ENCODE measurements at regions not wholly inside any gene's neighbourhood (a gene's known extent, or its start where the extent isn't known, plus 50 kb on each side); places are given as distances from the start of the nearest gene placed in this dataset.

DNA sequence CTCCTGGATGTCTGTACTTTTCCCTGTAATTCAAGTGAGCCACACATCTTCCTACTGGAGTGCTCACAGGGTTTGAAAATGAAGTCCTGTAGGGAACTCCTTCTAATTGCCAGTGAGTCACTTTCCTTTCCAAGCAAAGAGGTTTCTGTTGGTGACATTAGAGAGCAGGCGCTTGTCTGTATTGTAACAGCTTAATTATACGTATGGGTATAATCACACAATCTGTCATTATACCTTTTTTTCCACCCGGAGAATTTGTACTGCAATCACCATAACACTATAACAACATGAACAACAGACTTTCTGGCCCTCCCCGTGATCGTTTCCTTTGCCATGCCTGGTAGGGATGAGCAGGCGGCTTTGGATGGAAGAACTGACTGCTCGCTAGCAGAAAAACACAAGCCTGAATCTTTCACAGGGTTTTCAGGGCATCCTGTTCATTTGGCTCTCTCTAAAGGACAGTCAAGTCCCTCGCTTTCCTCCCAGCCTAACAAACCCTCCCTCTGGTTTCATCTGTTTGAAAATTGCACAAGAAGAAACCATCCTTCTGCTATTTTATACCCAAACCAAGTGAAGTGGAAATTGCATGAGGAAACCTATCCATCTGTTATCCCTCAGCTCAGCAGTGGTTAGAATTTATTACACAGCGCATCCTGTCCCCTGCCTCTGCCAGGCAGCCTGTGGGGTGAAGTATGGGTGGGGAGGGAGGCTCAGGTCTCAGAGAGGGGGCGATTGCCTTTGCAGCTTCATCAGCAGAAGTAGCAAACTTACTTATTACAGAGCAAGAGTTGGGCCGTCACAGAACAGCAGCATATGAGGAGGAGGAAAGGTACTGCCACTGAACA is 307.0 kb upstream of the TLE4 start:
- no peak for DNase-seq (ENCODE audit: low read depth)

DNA sequence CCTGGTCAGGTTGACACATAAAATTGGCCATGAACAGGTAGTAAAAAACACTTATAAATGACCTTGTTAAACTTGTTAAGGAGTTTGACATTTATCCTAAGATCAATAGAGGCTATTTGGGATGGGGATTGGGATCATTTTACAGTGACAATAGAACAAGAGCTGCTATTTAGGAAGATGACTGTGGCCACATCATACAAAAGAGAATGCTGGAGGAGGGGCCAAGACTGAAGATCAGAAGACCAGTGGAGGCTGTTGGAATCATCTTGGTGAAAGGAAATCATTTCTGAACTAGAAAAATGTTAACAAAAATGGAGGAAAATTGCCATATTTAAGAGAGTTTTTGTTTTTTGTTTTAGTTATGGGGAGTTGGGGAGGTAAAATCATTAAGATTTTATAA is 304.8 kb upstream of the TLE4 start:
- no peak for DNase-seq (ENCODE audit: low read depth)

DNA sequence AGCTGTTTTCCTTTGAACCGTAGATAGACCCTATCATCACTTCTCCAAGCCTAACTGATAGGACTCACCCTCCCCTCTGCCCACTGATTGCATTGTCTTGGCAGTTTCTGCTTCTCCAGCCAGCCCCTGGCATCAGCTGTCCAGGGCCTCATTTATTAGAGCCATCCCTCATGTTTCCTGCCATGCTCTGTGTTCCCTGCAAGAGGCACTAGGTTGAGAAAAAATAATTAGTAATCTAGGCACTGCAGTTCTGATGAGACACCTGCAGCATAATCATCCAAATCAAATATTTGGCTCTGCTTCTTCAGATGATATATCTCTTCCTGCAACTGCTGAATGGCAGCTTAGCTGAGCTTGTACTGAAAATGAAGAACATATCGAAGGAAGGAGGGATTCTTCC is 303.0 kb upstream of the TLE4 start:
- DNase-seq (ENCODE audit: low read depth) = no peak

DNA sequence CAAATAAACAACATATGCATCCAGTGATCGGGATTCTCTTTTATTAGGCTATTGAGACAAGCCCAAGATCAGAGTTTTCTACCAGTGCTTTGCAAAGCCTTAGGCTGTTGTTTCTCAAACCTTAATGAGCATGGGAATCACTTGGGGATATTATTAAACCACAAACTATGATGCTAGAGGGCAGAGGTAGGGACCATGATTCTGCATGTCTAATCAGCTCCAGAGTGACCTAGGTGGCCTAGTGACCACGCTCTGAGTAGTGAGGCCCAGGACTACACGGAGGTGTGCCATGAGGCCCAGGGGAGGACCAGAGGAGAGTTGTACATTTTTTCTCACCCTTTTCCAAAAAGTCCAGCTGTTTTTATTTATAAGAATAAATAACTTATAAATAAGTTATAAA is 298.5 kb upstream of the TLE4 start:
- DNase-seq (ENCODE audit: low read depth) = no peak

DNA sequence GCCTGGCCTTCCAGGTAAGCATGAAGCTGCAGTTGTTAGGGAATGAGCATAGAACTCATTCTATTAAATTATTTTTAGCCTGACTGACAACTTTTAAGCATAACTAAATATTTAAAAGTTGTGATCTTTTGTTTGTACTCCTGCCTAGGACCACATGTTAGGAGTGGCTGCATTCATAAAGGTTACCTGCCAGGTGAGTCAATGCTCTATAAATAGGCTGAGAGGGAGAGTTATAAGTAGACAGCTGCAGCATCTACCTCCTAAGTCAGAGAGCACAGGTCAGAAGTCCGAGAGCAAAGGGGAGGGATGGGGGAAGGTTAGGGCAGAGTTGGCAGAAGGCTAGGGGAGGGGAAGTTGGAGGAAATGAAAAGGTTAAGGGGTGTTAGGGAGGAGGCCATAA is 292.4 kb upstream of the TLE4 start:
- no peak for DNase-seq (ENCODE audit: low read depth)

- DNase-seq (ENCODE audit: low read depth) = no peak
These were observed 291.1 kb upstream of the TLE4 start for GRCh38 chr9:79280691-79281090.

DNA sequence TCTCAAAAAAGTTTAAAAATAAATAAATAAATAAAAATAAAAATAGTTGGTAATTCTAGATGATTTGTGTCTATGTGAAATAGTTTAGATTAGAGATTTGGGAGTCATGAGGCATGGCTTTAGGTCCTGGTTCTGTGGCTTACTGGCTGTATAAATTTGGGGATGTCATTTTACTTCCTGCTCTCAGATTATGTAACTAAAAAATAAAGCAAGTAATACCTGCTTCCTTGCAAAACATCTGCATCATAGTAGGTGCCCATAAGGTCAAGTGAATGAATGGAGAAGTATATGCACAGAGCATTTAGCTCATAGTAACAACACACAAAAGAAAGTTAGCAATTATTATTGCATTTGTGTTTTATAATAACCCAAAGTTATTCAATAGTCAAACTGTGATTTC is 287.7 kb upstream of the TLE4 start:
- DNase-seq (ENCODE audit: low read depth) = no peak

GRCh38 chr9:79286992-79287707 is 284.6 kb upstream of the TLE4 start:
- DNase-seq (ENCODE audit: low read depth) = no peak

DNA sequence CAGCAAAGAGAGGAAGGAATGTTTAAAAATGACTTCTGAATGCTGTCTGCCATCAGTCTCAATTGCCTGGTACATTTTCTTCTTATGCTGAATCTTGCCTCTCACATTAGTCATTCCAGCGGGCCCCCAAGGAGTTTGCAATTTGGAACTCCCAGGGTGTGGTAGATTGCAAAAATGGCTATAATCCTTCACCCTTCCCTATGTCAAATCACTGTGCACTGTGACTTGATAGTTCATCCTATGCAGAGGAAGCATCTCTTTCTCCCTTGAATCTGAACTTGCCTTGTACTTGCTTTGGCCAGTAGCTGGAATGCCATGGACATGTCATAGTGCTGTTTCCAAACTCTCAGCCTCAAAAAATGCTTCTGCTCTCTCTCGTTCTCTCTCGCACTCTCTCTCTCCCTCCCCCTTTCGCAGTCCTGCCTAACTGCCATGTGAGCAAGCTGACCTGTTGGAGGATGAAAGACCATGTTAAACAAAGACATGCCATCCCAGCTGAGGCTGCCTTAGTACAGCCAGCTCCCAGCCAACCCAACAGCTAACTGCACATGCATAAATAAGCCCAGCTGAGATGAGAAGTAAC is 284.0 kb upstream of the TLE4 start:
- no peak for DNase-seq (ENCODE audit: low read depth)

- DNase-seq (ENCODE audit: low read depth) = no peak
These were observed 281.9 kb upstream of the TLE4 start for GRCh38 chr9:79289856-79290255.

- DNase-seq (ENCODE audit: low read depth) = no peak
These were observed 279.0 kb upstream of the TLE4 start for GRCh38 chr9:79292731-79293280.

DNA sequence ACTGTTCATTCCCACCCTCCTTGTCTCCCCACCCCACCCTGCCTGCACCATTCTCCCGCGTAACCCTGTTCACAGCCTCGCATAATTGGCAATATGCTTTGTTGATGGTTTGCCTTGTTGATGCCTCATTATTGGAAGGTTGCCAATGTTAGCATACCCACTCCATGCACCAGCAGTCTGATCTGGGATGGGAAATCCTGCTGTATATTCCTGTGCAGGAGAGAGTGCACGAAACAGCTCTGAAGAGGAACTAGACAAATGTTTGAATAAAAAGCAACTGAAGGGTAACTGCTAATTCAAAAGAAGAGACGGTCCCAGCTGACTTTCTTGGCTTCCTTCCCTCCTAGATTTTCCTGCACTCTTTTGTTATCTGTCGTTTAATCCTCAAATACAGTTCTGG is 271.7 kb upstream of the TLE4 start:
- DNase-seq (ENCODE audit: low read depth) = no peak

DNA sequence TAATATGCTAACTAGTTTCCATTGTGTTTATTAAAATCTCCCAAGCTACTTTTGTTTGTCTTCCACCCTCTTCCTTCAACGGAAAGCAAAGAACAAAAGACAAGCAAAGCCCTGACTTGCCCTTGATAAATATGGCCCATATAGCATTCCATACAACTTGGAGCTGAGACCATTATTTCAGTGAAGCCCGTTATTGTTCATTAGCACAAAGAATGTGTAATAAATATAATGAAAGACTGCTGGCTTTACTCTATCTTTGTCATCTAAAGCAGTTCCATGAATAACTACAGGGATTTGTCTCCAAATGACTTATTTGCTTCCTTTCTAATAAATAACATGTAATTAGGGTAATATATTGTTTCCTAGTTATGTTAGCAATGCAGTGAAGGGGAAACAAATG is 270.7 kb upstream of the TLE4 start:
- DNase-seq (ENCODE audit: low read depth) = no peak

- no peak for DNase-seq (ENCODE audit: low read depth)
These were observed 270.0 kb upstream of the TLE4 start for GRCh38 chr9:79301551-79302391.

DNA sequence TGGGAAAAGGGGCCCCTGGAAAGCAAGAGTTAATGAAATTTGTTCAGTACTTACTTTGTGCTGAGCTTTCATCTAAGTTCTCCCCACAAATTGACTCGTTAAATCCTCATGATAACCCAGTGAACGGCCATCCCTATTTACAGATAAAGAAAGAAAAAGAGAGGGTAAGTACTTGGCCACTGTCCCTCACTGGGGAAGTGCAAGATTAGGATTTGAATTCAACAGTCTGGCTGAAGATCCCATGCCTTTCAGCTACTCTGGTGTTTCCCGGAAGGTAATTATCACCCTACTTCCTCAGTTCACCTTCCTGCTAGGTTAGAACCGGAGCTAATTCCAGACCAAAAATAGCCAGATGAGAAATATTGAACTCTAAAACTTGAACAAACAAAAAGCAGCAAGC is 269.2 kb upstream of the TLE4 start:
- DNase-seq (ENCODE audit: low read depth) = no peak

- no peak for DNase-seq (ENCODE audit: low read depth)
These were observed 263.8 kb upstream of the TLE4 start for GRCh38 chr9:79308012-79308411.

DNA sequence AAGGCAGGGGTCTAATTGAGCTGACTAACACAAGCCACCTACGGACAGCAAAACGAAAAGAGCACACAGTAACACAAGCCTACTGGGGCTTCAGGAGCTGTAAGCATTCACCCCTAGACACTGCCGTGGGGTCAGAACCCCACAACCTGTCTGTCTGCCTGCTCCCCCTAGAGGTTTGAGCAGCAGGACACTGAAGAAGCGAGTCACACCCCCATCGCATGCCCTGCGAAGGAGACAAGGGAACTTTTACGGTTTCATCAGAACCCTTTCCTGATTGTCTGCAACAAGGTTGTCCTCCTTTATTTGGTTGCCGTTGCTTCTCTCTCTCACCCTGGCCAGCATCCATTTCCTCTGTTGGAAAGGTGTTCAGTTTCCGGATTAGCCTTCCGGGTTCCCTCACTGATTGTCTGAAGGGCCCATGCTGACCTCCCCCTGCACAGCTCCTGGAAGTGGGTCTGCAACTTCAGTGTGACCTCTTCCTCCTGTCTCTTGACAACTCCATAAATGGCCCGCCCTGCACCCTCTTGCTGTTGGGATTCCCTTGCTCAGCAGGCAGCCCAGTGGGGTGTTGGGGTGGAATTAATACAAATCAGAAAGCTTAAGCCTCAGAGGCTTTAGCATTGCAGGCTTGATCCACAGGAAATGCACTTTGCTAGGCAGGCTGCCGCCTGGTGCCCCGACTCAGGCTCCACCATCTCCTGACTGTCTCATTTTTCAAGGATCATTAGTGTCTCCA is 258.9 kb upstream of the TLE4 start:
- no peak for DNase-seq (ENCODE audit: low read depth)

GRCh38 chr9:79325501-79325900 is 246.3 kb upstream of the TLE4 start:
- DNase-seq (ENCODE audit: low read depth) = no peak

- DNase-seq (ENCODE audit: low read depth) = no peak
These were observed 241.9 kb upstream of the TLE4 start for GRCh38 chr9:79329861-79330260.

- DNase-seq (ENCODE audit: low read depth) = no peak
These were observed 237.8 kb upstream of the TLE4 start for GRCh38 chr9:79334001-79334400.

DNA sequence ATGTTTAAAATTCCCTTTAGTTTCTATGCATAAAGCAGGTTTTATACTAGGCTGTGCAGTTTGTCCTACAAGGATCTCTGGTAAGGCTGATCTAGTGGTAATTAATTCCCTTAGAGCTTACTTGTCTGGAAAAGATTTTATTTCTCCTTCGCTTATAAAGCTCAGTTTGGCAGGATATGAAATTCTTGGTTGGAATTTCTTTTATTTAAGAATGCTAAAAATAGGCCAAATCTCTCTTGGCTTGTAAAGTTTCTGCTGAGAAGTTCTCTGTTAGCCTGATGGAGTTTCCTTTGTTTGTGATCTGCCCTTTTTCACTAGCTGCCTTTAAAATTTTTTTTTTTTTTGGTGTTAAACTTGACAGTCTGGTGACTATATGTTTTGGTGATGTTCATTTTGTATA is 237.1 kb upstream of the TLE4 start:
- DNase-seq (ENCODE audit: low read depth) = no peak

Measured in fibroblast of the conjunctiva (primary cell).